ENCODE measurements at regions not wholly inside any gene's neighbourhood (a gene's known extent, or its start where the extent isn't known, plus 50 kb on each side); places are given as distances from the start of the nearest gene placed in this dataset.
"Not testable (repeated sequence)": the region's sequence is repeated elsewhere in the genome, so short reads cannot be mapped to it uniquely, and the experiment has no call there.

DNA sequence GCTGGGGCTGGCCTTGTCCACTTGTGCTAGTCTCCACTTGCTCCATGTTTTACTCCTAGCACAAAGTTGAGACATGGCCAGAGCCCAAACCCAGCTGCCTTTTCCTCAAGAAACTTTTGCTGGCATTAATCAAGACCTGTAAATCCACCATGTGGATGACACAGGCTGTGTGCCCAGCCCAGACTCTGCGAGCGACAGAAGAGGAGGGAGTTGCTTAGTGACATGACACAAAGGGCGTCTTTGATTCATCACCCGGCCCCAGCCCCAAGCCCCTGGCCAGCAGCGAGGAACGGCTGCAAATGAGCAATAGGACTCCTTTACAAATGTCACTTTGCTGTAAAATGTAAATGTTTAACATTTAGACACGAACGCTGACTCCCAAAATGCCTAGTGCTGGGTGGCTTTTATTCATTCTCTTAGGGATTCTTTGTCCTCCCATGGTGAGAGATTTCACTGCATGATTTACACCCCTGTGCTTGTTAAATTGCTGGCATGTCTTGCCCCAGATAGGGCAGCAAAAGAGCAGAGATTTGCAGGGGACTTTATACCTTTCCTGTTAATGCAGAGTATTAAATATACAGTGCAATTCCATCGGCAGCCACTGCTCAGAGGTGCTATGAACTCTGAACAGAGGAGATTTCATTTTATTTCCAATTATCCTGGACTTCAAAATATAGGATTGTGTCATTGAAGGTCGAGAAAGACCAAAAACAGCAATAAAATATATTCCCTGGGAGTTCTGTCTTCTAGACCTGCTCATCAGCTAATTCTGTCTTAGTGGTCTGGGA is 263.6 kb upstream of the NCAM1 start:
- intact Hi-C loops (cut with DNase I): no loop called here
- Histone ChIP-seq H3K4me1 (ENCODE audit: insufficient read depth) (no peaks in the 10 kb centered on the region), H3K27ac (no peak overlapping the region), H3K36me3 (no peaks in the 10 kb centered on the region), H3K27me3 (no peaks in the 10 kb centered on the region), H3K9me3 (no peaks in the 10 kb centered on the region), H3K4me3 (no peak overlapping the region)
- DNase-seq: no peak
- 37 to 55% (median 43%) methylated on average over 10 of the region's 10 CpGs for WGBS, 3 donors
- no peak for TF ChIP-seq EP300 (IDR thresholded peaks at IDR 0.05)
- TF ChIP-seq, protein P1, sequence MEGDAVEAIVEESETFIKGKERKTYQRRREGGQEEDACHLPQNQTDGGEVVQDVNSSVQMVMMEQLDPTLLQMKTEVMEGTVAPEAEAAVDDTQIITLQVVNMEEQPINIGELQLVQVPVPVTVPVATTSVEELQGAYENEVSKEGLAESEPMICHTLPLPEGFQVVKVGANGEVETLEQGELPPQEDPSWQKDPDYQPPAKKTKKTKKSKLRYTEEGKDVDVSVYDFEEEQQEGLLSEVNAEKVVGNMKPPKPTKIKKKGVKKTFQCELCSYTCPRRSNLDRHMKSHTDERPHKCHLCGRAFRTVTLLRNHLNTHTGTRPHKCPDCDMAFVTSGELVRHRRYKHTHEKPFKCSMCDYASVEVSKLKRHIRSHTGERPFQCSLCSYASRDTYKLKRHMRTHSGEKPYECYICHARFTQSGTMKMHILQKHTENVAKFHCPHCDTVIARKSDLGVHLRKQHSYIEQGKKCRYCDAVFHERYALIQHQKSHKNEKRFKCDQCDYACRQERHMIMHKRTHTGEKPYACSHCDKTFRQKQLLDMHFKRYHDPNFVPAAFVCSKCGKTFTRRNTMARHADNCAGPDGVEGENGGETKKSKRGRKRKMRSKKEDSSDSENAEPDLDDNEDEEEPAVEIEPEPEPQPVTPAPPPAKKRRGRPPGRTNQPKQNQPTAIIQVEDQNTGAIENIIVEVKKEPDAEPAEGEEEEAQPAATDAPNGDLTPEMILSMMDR (IDR thresholded peaks at IDR 0.05): no peak
- no peak for TF ChIP-seq POLR2A (IDR thresholded peaks at IDR 0.05)

DNA sequence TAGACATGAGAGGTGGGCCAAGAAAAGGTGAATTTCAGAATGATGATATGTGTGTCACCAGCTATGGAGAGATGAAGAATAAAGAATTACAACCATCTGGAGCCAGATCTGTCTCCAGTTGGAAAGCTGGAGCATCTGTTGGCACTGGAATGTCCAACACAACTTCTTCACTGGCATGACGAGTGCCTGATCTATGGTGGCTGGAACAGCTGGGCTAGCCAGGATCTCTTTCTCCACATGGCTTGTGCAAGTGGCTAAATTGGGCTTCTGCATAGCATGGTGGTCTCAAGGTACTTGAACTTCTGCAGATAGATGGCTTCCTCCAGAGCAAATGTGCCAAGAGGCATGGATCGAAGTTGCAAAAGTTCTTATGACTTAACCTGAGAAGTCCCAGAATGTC is 256.1 kb upstream of the NCAM1 start:
- TF ChIP-seq POLR2A (IDR thresholded peaks at IDR 0.05) (no peak), EP300 (IDR thresholded peaks at IDR 0.05) (no peak)
- TF ChIP-seq, protein P1 (IDR thresholded peaks at IDR 0.05): no peak
- no peak for DNase-seq
- Histone ChIP-seq H3K27ac (no peak overlapping the region), H3K36me3 (no peaks in the 10 kb centered on the region), H3K4me3 (no peak overlapping the region), H3K9me3 (no peaks in the 10 kb centered on the region), H3K4me1 (ENCODE audit: insufficient read depth) (no peaks in the 10 kb centered on the region), H3K27me3 (no peaks in the 10 kb centered on the region)
- WGBS, 3 donors: 79 to 98% (median 86%) methylated on average over 2 of the region's 2 CpGs
- intact Hi-C loops (cut with DNase I): no loop called here

DNA sequence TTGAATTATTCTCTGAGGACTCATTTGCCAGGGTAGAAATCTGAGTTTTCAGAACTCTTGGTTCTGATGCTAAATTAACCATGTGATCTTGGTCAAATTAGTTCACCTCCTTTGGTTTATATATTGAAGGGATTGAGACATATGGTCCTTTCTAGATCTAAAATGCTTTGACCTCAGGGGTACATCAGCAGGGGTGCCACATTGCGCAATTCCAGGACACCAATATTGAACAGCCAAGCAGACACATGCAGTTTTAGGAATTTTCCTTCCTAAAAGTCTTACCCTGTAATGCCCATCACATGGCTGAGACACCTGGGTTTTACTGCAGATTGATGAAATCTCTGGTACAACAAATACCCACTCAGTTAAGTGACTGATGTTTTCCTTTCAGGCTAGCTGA is 254.4 kb upstream of the NCAM1 start:
- no peak for DNase-seq
- TF ChIP-seq EP300 (IDR thresholded peaks at IDR 0.05): no peak
- no peak for TF ChIP-seq POLR2A (IDR thresholded peaks at IDR 0.05)
- TF ChIP-seq, protein P1 (IDR thresholded peaks at IDR 0.05): no peak
- 90 to 100% (median 93%) methylated on average over 1 of the region's 1 CpG for WGBS, 3 donors
- Histone ChIP-seq H3K36me3 (no peaks in the 10 kb centered on the region), H3K4me1 (ENCODE audit: insufficient read depth) (no peaks in the 10 kb centered on the region), H3K4me3 (no peak overlapping the region), H3K27me3 (no peaks in the 10 kb centered on the region), H3K27ac (no peak overlapping the region), H3K9me3 (no peaks in the 10 kb centered on the region)
- intact Hi-C loops (cut with DNase I): no loop called here

DNA sequence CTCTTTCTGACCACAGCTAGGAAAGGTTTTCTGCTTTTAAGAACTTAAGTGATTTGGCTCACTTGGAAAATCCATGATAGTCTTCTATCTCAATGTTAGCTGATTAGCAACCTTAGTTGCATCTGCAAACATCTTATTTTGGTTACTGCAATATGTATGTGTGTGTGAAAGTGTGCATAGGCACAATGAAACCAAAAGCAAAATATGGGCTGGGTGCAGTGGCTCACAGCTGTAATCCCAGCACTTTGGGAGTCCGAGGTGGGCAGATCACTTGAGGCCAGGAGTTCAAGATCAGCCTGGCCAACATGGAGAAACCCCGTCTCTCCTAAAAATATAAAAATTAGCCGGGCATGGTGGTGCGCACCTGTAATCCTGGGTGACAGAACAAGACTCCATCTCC is 246.9 kb upstream of the NCAM1 start:
- 88 to 91% (median 91%) methylated on average over 4 of the region's 4 CpGs for WGBS, 3 donors
- H3K36me3 ChIP-seq; H3K9me3 ChIP-seq; H3K27me3 ChIP-seq; H3K27ac ChIP-seq; intact Hi-C loops (cut with DNase I); H3K4me1 ChIP-seq (ENCODE audit: insufficient read depth); DNase-seq; H3K4me3 ChIP-seq: not testable (repeated sequence)

DNA sequence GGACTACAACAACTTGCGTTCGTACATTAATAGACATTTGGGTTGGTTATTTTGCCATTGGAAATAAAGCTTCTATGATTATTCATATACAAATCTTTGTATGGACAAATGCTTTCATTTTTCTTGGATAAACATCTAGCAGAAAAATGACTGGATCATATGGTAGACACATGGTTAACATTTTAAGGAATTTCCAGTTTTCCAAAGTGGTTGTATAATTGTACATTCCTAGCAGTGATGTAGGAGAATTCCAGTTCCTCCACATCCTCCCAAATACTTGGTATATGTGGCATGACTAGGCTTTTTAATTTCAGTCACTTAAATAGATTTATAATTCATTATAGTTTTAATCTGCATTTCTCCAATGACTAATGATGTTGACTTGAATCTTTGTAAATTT is 246.2 kb upstream of the NCAM1 start:
- H3K4me3 ChIP-seq: no peak overlapping the region
- DNase-seq: no peak
- H3K4me1 ChIP-seq (ENCODE audit: insufficient read depth): no peaks in the 10 kb centered on the region
- TF ChIP-seq, protein P1 (IDR thresholded peaks at IDR 0.05): no peak
- TF ChIP-seq EP300 (IDR thresholded peaks at IDR 0.05) (no peak), POLR2A (IDR thresholded peaks at IDR 0.05) (no peak)
- WGBS, 3 donors: 95 to 96% (median 95%) methylated on average over 2 of the region's 2 CpGs
- H3K27ac ChIP-seq: no peak overlapping the region
- H3K36me3 ChIP-seq: no peaks in the 10 kb centered on the region
- H3K27me3 ChIP-seq: no peaks in the 10 kb centered on the region
- no peaks in the 10 kb centered on the region for H3K9me3 ChIP-seq
- intact Hi-C loops (cut with DNase I): no loop called here

Measured in ovary (tissue), 7 donors.